Calu3 (cell line): ENCODE measurements at regions not wholly inside any gene's neighbourhood (a gene's known extent, or its start where the extent isn't known, plus 50 kb on each side); places are given as distances from the start of the nearest gene placed in this dataset.
"Not testable (repeated sequence)": the region's sequence is repeated elsewhere in the genome, so short reads cannot be mapped to it uniquely, and the experiment has no call there.

ENCODE experiments used
- BruUV-seq: library from RNA; stranded (reverse); fragments of 400-500 nt; replicated peaks from 2 replicates; lab custom pipeline; 2021; lab: Mats Ljungman, UMichigan
- CTCF ChIA-PET: fragments of 300-600 bp; sonication (Branson Sonifier 250); formaldehyde crosslinking; loops from one replicate; lab custom pipeline; 2022; ENCODE audit warnings: antibody characterized with exemption; lab: Charles Lee
- DNase-seq: peaks from one replicate; pipeline ENCODE4 v3.0.0; 2022
- H3K27ac Mint-ChIP-seq: one replicate; pipeline ENCODE4 v1.8.0; 2022; ENCODE audit warnings: mixed read lengths; ENCODE audit not compliant: unreplicated experiment
- H3K27me3 Mint-ChIP-seq: one replicate; pipeline ENCODE4 v1.8.0; 2022; ENCODE audit warnings: mixed read lengths; ENCODE audit not compliant: unreplicated experiment
- H3K36me3 Mint-ChIP-seq: one replicate; pipeline ENCODE4 v1.8.0; 2022; ENCODE audit warnings: mild to moderate bottlenecking, moderate library complexity, mixed read lengths; ENCODE audit not compliant: insufficient read depth, unreplicated experiment
- H3K4me1 Mint-ChIP-seq: one replicate; pipeline ENCODE4 v1.8.0; 2022; ENCODE audit warnings: mild to moderate bottlenecking, low read depth, mixed read lengths; ENCODE audit not compliant: unreplicated experiment
- H3K4me3 Mint-ChIP-seq: one replicate; pipeline ENCODE4 v1.8.0; 2022; ENCODE audit warnings: mild to moderate bottlenecking, low read depth, moderate library complexity, mixed read lengths; ENCODE audit not compliant: unreplicated experiment
- H3K9me3 Mint-ChIP-seq: one replicate; pipeline ENCODE4 v1.8.0; 2022; ENCODE audit warnings: low read depth, mixed read lengths; ENCODE audit not compliant: unreplicated experiment
- intact Hi-C: fragments of 100-400 bp; cut with micrococcal nuclease; formaldehyde crosslinking; loops from one replicate; pipeline ENCODE4 v1.10.0; 2022; ENCODE audit not compliant: unreplicated experiment
- TF ChIP-seq, protein P1 (sequence below): fragments of 200-600 bp; IDR thresholded peaks from one replicate; pipeline ENCODE4 v1.8.0; 2022; ENCODE audit warnings: antibody characterized with exemption; ENCODE audit not compliant: unreplicated experiment

DNA sequence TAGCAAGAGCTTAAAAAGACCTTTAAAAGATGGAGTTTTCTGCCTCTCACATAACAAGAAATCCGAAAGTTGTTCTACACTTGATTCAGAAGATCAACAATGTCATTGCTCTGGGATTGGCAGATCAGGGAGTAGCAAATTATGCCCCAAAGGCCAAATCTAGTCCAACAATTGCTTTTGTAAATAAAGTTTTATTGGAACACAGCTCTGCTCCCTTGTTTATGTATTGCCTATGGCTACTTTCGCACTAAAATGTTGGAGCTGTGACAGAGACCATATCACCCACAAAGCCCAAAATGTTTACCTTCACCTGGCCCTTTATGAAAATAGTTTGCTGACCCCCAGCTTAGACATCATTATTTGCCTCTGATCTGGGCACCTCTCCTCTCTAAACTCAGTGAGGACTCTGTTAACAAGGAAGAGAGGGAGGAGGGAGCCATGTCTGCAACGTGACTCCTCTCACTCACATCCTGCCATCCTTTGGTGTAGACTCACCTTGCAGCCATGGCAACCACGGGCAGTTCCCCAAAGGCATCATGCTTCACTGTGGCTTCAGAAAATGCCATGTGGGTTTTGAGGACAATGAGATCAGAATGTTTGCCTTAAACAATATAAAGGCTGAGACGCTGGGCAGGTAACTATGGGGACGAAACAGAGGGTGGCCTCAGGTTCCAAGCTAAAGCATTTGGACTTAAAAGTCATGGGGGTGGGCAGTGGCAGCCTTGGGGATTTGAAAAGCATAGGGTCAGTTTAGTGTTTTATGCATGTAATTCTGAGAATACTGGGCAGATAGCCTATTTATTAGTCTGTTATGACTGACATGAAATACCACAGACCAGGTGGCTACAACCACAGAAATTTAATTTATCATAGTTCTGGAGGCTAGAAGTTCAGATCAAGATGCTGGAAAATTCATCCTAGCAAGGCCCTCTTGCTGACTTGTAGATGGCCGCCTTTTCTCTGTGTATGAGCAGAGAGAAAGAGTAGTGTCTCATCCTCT lies 149.7 kb upstream of the TNFAIP3 start:
- BruUV-seq, result no TSS peak
- no peak for DNase-seq
- H3K4me1 Mint-ChIP-seq, result no peaks in the 10 kb centered on the region
- CTCF ChIA-PET, result no interaction called here
- no peaks in the 10 kb centered on the region for H3K9me3 Mint-ChIP-seq
- TF ChIP-seq, protein P1, sequence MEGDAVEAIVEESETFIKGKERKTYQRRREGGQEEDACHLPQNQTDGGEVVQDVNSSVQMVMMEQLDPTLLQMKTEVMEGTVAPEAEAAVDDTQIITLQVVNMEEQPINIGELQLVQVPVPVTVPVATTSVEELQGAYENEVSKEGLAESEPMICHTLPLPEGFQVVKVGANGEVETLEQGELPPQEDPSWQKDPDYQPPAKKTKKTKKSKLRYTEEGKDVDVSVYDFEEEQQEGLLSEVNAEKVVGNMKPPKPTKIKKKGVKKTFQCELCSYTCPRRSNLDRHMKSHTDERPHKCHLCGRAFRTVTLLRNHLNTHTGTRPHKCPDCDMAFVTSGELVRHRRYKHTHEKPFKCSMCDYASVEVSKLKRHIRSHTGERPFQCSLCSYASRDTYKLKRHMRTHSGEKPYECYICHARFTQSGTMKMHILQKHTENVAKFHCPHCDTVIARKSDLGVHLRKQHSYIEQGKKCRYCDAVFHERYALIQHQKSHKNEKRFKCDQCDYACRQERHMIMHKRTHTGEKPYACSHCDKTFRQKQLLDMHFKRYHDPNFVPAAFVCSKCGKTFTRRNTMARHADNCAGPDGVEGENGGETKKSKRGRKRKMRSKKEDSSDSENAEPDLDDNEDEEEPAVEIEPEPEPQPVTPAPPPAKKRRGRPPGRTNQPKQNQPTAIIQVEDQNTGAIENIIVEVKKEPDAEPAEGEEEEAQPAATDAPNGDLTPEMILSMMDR, result no peak
- intact Hi-C loops, result no loop called here
- H3K4me3 Mint-ChIP-seq, result no peak overlapping the region
- H3K27ac Mint-ChIP-seq, result no peak overlapping the region
- no peaks in the 10 kb centered on the region for H3K36me3 Mint-ChIP-seq
- H3K27me3 Mint-ChIP-seq, result no peaks in the 10 kb centered on the region

DNA sequence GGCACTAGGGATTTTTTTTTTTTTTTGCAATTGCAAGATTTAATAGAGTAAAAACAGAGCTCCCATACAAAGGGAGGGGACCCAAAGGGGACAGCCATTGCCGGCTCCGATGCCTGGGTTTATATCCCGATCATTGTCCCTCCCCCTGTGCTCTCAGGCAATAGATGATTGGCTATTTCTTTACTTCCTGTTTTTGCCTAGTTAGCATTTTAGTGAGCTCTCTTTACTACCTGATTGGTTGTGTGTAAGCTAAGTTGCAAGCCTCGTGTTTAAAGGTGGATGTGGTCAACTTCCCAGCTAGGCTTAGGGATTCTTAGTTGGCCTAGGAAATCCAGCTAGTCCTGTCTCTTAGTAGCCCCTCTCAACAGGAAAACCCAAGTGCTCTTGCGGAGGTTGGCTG lies 148.2 kb upstream of the TNFAIP3 start:
- H3K4me3 Mint-ChIP-seq, H3K27ac Mint-ChIP-seq, H3K27me3 Mint-ChIP-seq, BruUV-seq, intact Hi-C loops, H3K4me1 Mint-ChIP-seq, DNase-seq, CTCF ChIA-PET, H3K9me3 Mint-ChIP-seq, H3K36me3 Mint-ChIP-seq: not testable (repeated sequence)

DNA sequence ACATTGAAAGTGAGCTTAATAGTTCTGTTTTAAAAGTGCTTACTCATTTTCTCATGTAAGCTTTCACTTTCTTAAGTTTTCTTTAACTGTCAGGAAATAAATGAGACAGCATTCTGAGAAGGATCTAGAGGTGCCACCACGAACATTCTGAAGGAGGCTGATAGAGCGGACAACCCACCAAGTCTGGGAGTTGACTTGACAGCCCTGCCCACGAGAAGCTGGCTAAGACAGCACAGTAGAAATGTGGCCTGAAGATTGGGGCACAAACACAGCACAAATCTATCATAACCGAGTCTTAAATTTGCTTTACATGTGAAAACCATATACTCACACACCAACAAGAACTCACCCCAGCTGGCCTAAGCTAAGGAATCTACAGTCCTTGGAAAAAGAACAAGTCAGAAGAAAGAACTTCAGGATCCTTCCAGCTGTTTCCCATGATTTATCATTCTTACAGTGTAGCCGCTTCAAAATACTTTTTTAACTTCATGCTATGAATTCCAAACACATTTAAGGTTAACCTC lies 144.2 kb upstream of the TNFAIP3 start:
- no peak for DNase-seq
- Mint-ChIP-seq H3K27ac (no peak overlapping the region), H3K9me3 (no peaks in the 10 kb centered on the region), H3K36me3 (no peaks in the 10 kb centered on the region), H3K4me3 (no peak overlapping the region), H3K27me3 (no peaks in the 10 kb centered on the region), H3K4me1 (peaks cover 7% of the 10 kb centered on the region)
- intact Hi-C loops, result loop anchor here (5.0 kb wide), 1 partner anchor 144 kb away; the partner anchor contains the start of gene TNFAIP3
- TF ChIP-seq, protein P1, result no peak
- no TSS peak for BruUV-seq
- CTCF ChIA-PET, result no interaction called here

DNA sequence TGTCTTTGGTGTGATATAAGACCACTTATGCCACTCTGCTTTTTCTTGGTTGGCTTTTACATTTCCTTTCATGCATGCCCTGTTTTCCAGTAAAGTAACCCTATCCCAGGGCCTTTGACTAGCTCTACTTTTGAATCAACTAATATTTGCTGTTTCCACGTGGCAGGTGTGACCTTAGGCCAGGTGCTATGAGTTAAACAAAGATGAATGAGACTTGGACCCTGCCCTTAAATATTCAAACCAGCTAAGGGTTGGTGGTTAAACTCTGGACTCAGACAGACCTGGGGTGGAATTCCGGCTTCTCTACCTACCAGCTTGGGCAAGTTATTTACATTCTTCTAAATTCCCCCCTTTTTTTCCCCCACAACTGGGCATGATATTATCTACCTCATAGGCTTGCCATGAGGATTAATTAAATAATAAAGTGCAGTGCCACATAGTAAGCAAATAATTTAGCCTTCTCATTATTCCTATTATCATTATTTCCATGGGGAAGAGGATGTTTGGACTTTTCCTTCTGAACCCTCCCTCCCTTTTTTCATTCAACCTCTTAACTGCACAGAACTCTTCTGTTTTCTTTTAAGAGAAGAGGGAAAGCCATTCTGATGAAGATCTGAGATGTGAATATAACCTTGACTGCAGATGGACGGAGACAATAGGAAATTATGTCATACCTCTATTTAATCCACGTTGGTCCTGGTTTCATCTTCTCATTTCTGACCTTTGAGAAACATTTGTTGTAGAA lies 143.6 kb upstream of the TNFAIP3 start:
- CTCF ChIA-PET, result no interaction called here
- DNase-seq, result no peak
- Mint-ChIP-seq H3K36me3 (no peaks in the 10 kb centered on the region), H3K9me3 (no peaks in the 10 kb centered on the region), H3K27ac (no peak overlapping the region), H3K4me3 (no peak overlapping the region), H3K4me1 (peaks cover 13% of the 10 kb centered on the region), H3K27me3 (no peaks in the 10 kb centered on the region)
- intact Hi-C loops, result loop anchor here (5.0 kb wide), 1 partner anchor 144 kb away; the partner anchor contains the start of gene TNFAIP3
- TF ChIP-seq, protein P1, result no peak
- no TSS peak for BruUV-seq
